Hematopoietic multipotent progenitor cell treated with erythropoietin and hydrocortisone succinate and interleukin-3 and kit ligand, for 4 days (in vitro differentiated cells): ENCODE measurements at regions not wholly inside any gene's neighbourhood (a gene's known extent, or its start where the extent isn't known, plus 50 kb on each side); places are given as distances from the start of the nearest gene placed in this dataset.
A peak's percentile ranks its signal among the peaks of the same experiment; 100 is the strongest.

ENCODE experiments used
- DNase-seq: peaks from one replicate; pipeline ENCODE4 v3.0.0-alpha.2; 2015

GRCh38 chrX:17206584-17206983 lies 168.4 kb upstream of the NHS start:
- DNase-seq = no peak

GRCh38 chrX:17214962-17215361 lies 160.0 kb upstream of the NHS start:
- no peak for DNase-seq

- DNase-seq = no peak
Measured at GRCh38 chrX:17226736-17227135, 148.3 kb upstream of the NHS start.

GRCh38 chrX:17237146-17237545 lies 137.9 kb upstream of the NHS start:
- DNase-seq = no peak

- peak; percentile 57 for DNase-seq
Measured at GRCh38 chrX:17242470-17242869, 132.5 kb upstream of the NHS start.

- no peak for DNase-seq
Measured at GRCh38 chrX:17247144-17247543, 127.9 kb upstream of the NHS start.

GRCh38 chrX:17262123-17262522 lies 112.9 kb upstream of the NHS start:
- no peak for DNase-seq

- no peak for DNase-seq
Measured at GRCh38 chrX:17266136-17266535, 108.9 kb upstream of the NHS start.

- DNase-seq = no peak
Measured at GRCh38 chrX:17278961-17279360, 96.0 kb upstream of the NHS start.

GRCh38 chrX:17285983-17286382 lies 89.0 kb upstream of the NHS start:
- no peak for DNase-seq

- DNase-seq = no peak
Measured at GRCh38 chrX:17291171-17291900, 83.7 kb upstream of the NHS start.

GRCh38 chrX:17292111-17292527 lies 82.9 kb upstream of the NHS start:
- no peak for DNase-seq

GRCh38 chrX:17294561-17294960 lies 80.4 kb upstream of the NHS start:
- no peak for DNase-seq

- no peak for DNase-seq
Measured at GRCh38 chrX:17295791-17296190, 79.2 kb upstream of the NHS start.

GRCh38 chrX:17298564-17298963 lies 76.4 kb upstream of the NHS start:
- no peak for DNase-seq

- no peak for DNase-seq
Measured at GRCh38 chrX:17299206-17299605, 75.8 kb upstream of the NHS start.

GRCh38 chrX:17323397-17323796 lies 51.6 kb upstream of the NHS start:
- DNase-seq = no peak
